H1 (cell line): ENCODE measurements at regions not wholly inside any gene's neighbourhood (a gene's known extent, or its start where the extent isn't known, plus 50 kb on each side); places are given as distances from the start of the nearest gene placed in this dataset.

Experiments used
- CTCF ChIA-PET: fragments of 300-600 bp; sonication (Branson Sonifier 250); formaldehyde crosslinking; loops from one replicate; lab custom pipeline; 2021; ENCODE audit not compliant: partially characterized antibody; lab: Charles Lee
- POLR2A ChIA-PET: fragments of 300-600 bp; sonication (Branson Sonifier 250); formaldehyde crosslinking; loops from one replicate; lab custom pipeline; 2021; ENCODE audit warnings: inconsistent platforms; ENCODE audit not compliant: partially characterized antibody; lab: Charles Lee
- DNase-seq, 2 experiments: peaks; one replicate each; pipeline versions ENCODE4 v3.0.0 to v3.0.0-alpha.2; 2010 to 2022; ENCODE audit warnings: low spot score in 2 of 2, low read depth in 1 of 2, mixed read lengths in 1 of 2
- FAIRE-seq: peaks from 2 replicates; lab custom pipeline; 2011; peaks lifted over from hg19 to GRCh38; lab: Jason Lieb, UNC
- H2AFZ ChIP-seq: 2 replicates; pipeline ENCODE4 v1.8.1; 2012; ENCODE audit warnings: low read length, inconsistent platforms
- H2AK5ac ChIP-seq: 2 replicates; pipeline ENCODE4 v1.6.1; 2013; ENCODE audit warnings: low read depth, low read length
- H2BK120ac ChIP-seq: replicated peaks from 2 replicates; pipeline ENCODE3; 2013; ENCODE audit warnings: low read depth, low read length, inconsistent platforms
- H2BK12ac ChIP-seq: 2 replicates; pipeline ENCODE4 v1.6.1; 2013; ENCODE audit warnings: low read depth, low read length
- H2BK15ac ChIP-seq: 2 replicates; pipeline ENCODE4 v1.6.1; 2013; ENCODE audit warnings: low read length
- H2BK20ac ChIP-seq: 2 replicates; pipeline ENCODE4 v1.6.1; 2013; ENCODE audit warnings: low read length
- H2BK5ac ChIP-seq: 2 replicates; pipeline ENCODE4 v1.6.1; 2013; ENCODE audit warnings: low read depth, low read length
- H3K14ac ChIP-seq: 2 replicates; pipeline ENCODE4 v1.6.1; 2013; ENCODE audit warnings: inconsistent platforms; ENCODE audit not compliant: insufficient read length
- H3K18ac ChIP-seq: 2 replicates; pipeline ENCODE4 v1.6.1; 2013; ENCODE audit warnings: low read length; ENCODE audit errors: extremely low read depth
- H3K23ac ChIP-seq: 2 replicates; pipeline ENCODE4 v1.6.1; 2013; ENCODE audit warnings: inconsistent platforms; ENCODE audit not compliant: insufficient read length
- H3K23me2 ChIP-seq: 2 replicates; pipeline ENCODE4 v1.6.1; 2013; ENCODE audit warnings: low read depth, low read length
- H3K27ac ChIP-seq: 2 replicates; pipeline ENCODE4 v1.6.1; 2011; ENCODE audit warnings: low read depth, low read length, inconsistent platforms
- H3K27me3 ChIP-seq, 4 experiments: replicated peaks in 1 of 4; 1 replicate in 1 of 4; 2 replicates in 3 of 4; pipeline versions ENCODE4 v1.6.1 to v1.8.1; 2011 to 2013; ENCODE audit warnings: low read length in 3 of 4, mild to moderate bottlenecking in 3 of 4, inconsistent platforms in 2 of 4, mixed read lengths in 2 of 4, moderate library complexity in 1 of 4; ENCODE audit not compliant: control insufficient read depth in 3 of 4, insufficient read depth in 3 of 4; ENCODE audit errors: extremely low read depth in 1 of 4
- H3K36me3 ChIP-seq, 4 experiments: 2 replicates each; pipeline versions ENCODE4 v1.6.1 to v1.8.1; 2011 to 2013; ENCODE audit warnings: mild to moderate bottlenecking in 4 of 4, low read length in 3 of 4, moderate library complexity in 2 of 4, control low read depth in 1 of 4, inconsistent platforms in 1 of 4; ENCODE audit not compliant: insufficient read depth in 4 of 4, control insufficient read depth in 2 of 4
- H3K4ac ChIP-seq: replicated peaks from 2 replicates; pipeline ENCODE3; 2013; ENCODE audit warnings: low read length, low read depth, mixed read lengths, inconsistent platforms; ENCODE audit not compliant: insufficient read length
- H3K4me1 ChIP-seq, 4 experiments: replicated peaks in 1 of 4; 1 replicate in 1 of 4; 2 replicates in 3 of 4; pipeline versions ENCODE4 v1.6.1 to v1.8.1; 2011 to 2013; ENCODE audit warnings: low read length in 3 of 4, inconsistent platforms in 2 of 4, mixed read lengths in 1 of 4; ENCODE audit not compliant: insufficient read depth in 4 of 4, control insufficient read depth in 3 of 4
- H3K4me2 ChIP-seq, 2 experiments: 2 replicates each; pipeline versions ENCODE4 v1.6.1 to v1.8.1; 2011 to 2013; ENCODE audit warnings: low read depth in 2 of 2, low read length in 2 of 2, control low read depth in 1 of 2, inconsistent platforms in 1 of 2, mild to moderate bottlenecking in 1 of 2; ENCODE audit not compliant: insufficient read depth in 1 of 2
- H3K4me3 ChIP-seq, 4 experiments: fragments of 200-600, 300-600 bp in 1 of 4; sonication (generic), shearing (Covaris generic), sonication (Bioruptor Twin) in 1 of 4; 2 replicates each; pipeline versions ENCODE4 v1.5.1 to v1.8.1; 2011 to 2016; ENCODE audit warnings: low read length in 4 of 4, low read depth in 3 of 4, control low read depth in 2 of 4, inconsistent platforms in 2 of 4, mild to moderate bottlenecking in 2 of 4, mixed read lengths in 1 of 4, moderate library complexity in 1 of 4; ENCODE audit not compliant: insufficient read depth in 2 of 4; ENCODE audit errors: extremely low read depth in 1 of 4
- H3K56ac ChIP-seq: replicated peaks from 2 replicates; pipeline ENCODE3; 2013; ENCODE audit warnings: low read depth, mild to moderate bottlenecking, mixed read lengths, low read length, inconsistent platforms; ENCODE audit not compliant: insufficient read length
- H3K79me1 ChIP-seq: 2 replicates; pipeline ENCODE4 v1.6.1; 2013; ENCODE audit warnings: low read depth, low read length, control low read depth
- H3K79me2 ChIP-seq, 2 experiments: 2 replicates each; pipeline versions ENCODE4 v1.6.1 to v1.8.1; 2012 to 2013; ENCODE audit warnings: low read length in 2 of 2, mild to moderate bottlenecking in 2 of 2, inconsistent platforms in 1 of 2; ENCODE audit not compliant: insufficient read depth in 2 of 2, control insufficient read depth in 1 of 2
- H3K9ac ChIP-seq, 4 experiments: replicated peaks in 1 of 4; 1 replicate in 1 of 4; 2 replicates in 3 of 4; pipeline versions ENCODE4 v1.6.1 to v1.8.1; 2011 to 2013; ENCODE audit warnings: low read depth in 3 of 4, low read length in 3 of 4, control low read depth in 2 of 4, mild to moderate bottlenecking in 2 of 4, moderate library complexity in 2 of 4, inconsistent platforms in 1 of 4; ENCODE audit errors: extremely low read depth in 1 of 4
- H3K9me3 ChIP-seq, 2 experiments: 2 replicates each; pipeline versions ENCODE4 v1.6.1 to v1.8.1; 2012 to 2013; ENCODE audit warnings: mild to moderate bottlenecking in 2 of 2, moderate library complexity in 2 of 2, control low read depth in 1 of 2, inconsistent platforms in 1 of 2, low read depth in 1 of 2, low read length in 1 of 2, mixed read lengths in 1 of 2; ENCODE audit not compliant: insufficient read depth in 2 of 2
- H4K20me1 ChIP-seq, 2 experiments: replicated peaks in 1 of 2; 2 replicates each; pipeline versions ENCODE3 to v1.8.1; 2011 to 2013; ENCODE audit warnings: inconsistent platforms in 2 of 2, low read length in 2 of 2, mild to moderate bottlenecking in 1 of 2; ENCODE audit not compliant: insufficient read depth in 2 of 2, control insufficient read depth in 1 of 2
- H4K5ac ChIP-seq: 2 replicates; pipeline ENCODE4 v1.6.1; 2013; ENCODE audit warnings: low read length, low read depth, mixed read lengths, inconsistent platforms; ENCODE audit not compliant: insufficient read length
- H4K8ac ChIP-seq: 2 replicates; pipeline ENCODE4 v1.8.0; 2013; ENCODE audit warnings: mild to moderate bottlenecking, moderate library complexity, low read length, inconsistent platforms; ENCODE audit not compliant: insufficient read depth; ENCODE audit errors: extremely low read depth
- H4K91ac ChIP-seq: replicated peaks from 2 replicates; pipeline ENCODE3; 2013; ENCODE audit warnings: low read length, mixed read lengths, inconsistent platforms; ENCODE audit not compliant: insufficient read length
- WGBS, 2 experiments: shearing (Covaris generic) in 1 of 2; methylation state at CpG; one replicate each; pipeline versions ENCODE4 v1.1.6 to v1.1.7; 2013 to 2015; ENCODE audit warnings: low lambda C conversion rate in 2 of 2, mixed read lengths in 2 of 2, inconsistent platforms in 1 of 2, low coverage in 1 of 2, missing lambda C conversion rate in 1 of 2; ENCODE audit not compliant: insufficient replicate concordance in 2 of 2, insufficient coverage in 1 of 2, insufficient read length in 1 of 2; ENCODE audit errors: extremely low coverage in 1 of 2, missing lambda C conversion rate in 1 of 2; 5-methylcytosine and 5-hydroxymethylcytosine counted together
- TF ChIP-seq, protein P1 (sequence below): IDR thresholded peaks from 2 replicates; pipeline ENCODE4 v1.6.1; 2011; ENCODE audit warnings: low read depth, mild to moderate bottlenecking, low read length; ENCODE audit not compliant: insufficient read depth

DNA sequence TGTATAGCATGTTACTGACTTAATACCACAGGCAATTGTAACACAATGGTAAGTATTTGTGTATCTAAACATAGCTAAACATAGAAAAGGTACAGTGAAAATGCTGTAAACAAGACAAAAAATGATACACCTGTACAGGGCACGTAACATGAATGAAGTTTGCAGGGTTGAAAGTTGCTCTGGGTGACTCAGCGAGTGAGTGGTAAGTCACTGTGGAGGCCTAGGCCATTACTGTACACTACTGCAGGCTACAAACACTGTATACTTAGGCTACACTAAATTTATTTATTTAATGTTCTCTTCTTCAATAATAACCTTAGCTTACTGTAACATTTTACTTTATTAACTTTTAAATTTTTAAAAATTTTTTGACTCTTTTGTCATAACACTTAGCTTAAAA lies 158.4 kb downstream of the IPO8 start:
- FAIRE-seq = no peak

More for the DNA sequence above, 158.4 kb downstream of the IPO8 start:
- Histone ChIP-seq H2BK120ac (no peak overlapping the region), H3K4me1 (no peaks in the 10 kb centered on the region), H2BK12ac (no peak overlapping the region), H3K23ac (no peak overlapping the region), H3K36me3 (no peaks in the 10 kb centered on the region), H3K27ac (no peak overlapping the region), H4K20me1 (no peaks in the 10 kb centered on the region), H3K79me1 (no peaks in the 10 kb centered on the region), H2BK15ac (no peak overlapping the region), H3K4me3 (no peak overlapping the region), H3K23me2 (no peaks in the 10 kb centered on the region), H4K8ac (no peak overlapping the region), H3K18ac (no peak overlapping the region), H2AFZ (no peak overlapping the region), H3K9me3 (no peaks in the 10 kb centered on the region), H4K91ac (no peak overlapping the region), H3K14ac (no peak overlapping the region), H2BK5ac (no peak overlapping the region), H3K79me2 (no peaks in the 10 kb centered on the region), H2BK20ac (no peak overlapping the region), H3K56ac (no peak overlapping the region), H3K4me2 (no peak overlapping the region), H4K5ac (no peak overlapping the region), H2AK5ac (no peak overlapping the region), H3K4ac (no peak overlapping the region), H3K9ac (no peak overlapping the region), H3K27me3 (no peaks in the 10 kb centered on the region)
- TF ChIP-seq, protein P1, sequence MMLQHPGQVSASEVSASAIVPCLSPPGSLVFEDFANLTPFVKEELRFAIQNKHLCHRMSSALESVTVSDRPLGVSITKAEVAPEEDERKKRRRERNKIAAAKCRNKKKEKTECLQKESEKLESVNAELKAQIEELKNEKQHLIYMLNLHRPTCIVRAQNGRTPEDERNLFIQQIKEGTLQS = no peak
- ChIA-PET CTCF (interaction anchor here (0.8 to 1.1 kb wide), 2 partner anchors 216 to 899 kb away, joined by 3 read pairs; no protein-coding TSS in a partner anchor), POLR2A (no interaction called here)
- WGBS, 2 experiments = 91% methylated on average over 2 of the region's 2 CpGs; no CpG with 5 or more reads in 1 of the 2 experiments
- no peak for DNase-seq
